Skeletal muscle tissue (tissue), 3 donors: ENCODE measurements at regions not wholly inside any gene's neighbourhood (a gene's known extent, or its start where the extent isn't known, plus 50 kb on each side); places are given as distances from the start of the nearest gene placed in this dataset.
A peak's percentile ranks its signal among the peaks of the same experiment; 100 is the strongest.
"Not testable (repeated sequence)": the region's sequence is repeated elsewhere in the genome, so short reads cannot be mapped to it uniquely, and the experiment has no call there.

ENCODE experiments used
- H3K27ac ChIP-seq: one replicate; pipeline ENCODE4 v1.7.0; 2013; ENCODE audit warnings: mild to moderate bottlenecking, low read depth, low read length, inconsistent platforms
- H3K27me3 ChIP-seq, 3 donors: one replicate each; pipeline ENCODE4 v1.7.0; 2013; ENCODE audit warnings: low read length in 3 of 3; ENCODE audit not compliant: control insufficient read depth in 3 of 3, insufficient read depth in 3 of 3
- H3K36me3 ChIP-seq, 3 donors: one replicate each; pipeline ENCODE4 v1.7.0; 2013; ENCODE audit warnings: low read length in 3 of 3; ENCODE audit not compliant: control insufficient read depth in 3 of 3, insufficient read depth in 3 of 3
- H3K4me1 ChIP-seq, 3 donors: one replicate each; pipeline ENCODE4 v1.7.0; 2013; ENCODE audit warnings: low read length in 3 of 3, mild to moderate bottlenecking in 3 of 3; ENCODE audit not compliant: control insufficient read depth in 3 of 3, insufficient read depth in 3 of 3
- H3K4me3 ChIP-seq, 3 donors: one replicate each; pipeline ENCODE4 v1.7.0; 2013; ENCODE audit warnings: low read length in 3 of 3
- H3K9ac ChIP-seq, 3 donors: one replicate each; pipeline ENCODE4 v1.7.0; 2013; ENCODE audit warnings: low read length in 3 of 3, mild to moderate bottlenecking in 3 of 3, moderate library complexity in 2 of 3, low read depth in 1 of 3
- H3K9me3 ChIP-seq, 3 donors: one replicate each; pipeline ENCODE4 v1.7.0; 2013; ENCODE audit warnings: low read length in 3 of 3; ENCODE audit not compliant: control insufficient read depth in 3 of 3
- donor health status: Osteomylitis.

- Histone ChIP-seq H3K36me3 (no peaks in the 10 kb centered on the region), H3K9ac (no peak overlapping the region), H3K27me3 (peaks cover 8 to 17% (median 16%) of the 10 kb centered on the region in 3 donors), H3K27ac (no peak overlapping the region), H3K4me1 (peaks cover 0 to 7% (median 0%) of the 10 kb centered on the region in 3 donors), H3K9me3 (no peaks in the 10 kb centered on the region), H3K4me3 (no peak overlapping the region)
Observed at GRCh38 chr11:45374130-45374529, 88.0 kb upstream of the SYT13 start.

GRCh38 chr11:45373506-45374035 is 87.4 kb upstream of the SYT13 start:
- Histone ChIP-seq H3K9ac (no peak overlapping the region), H3K9me3 (no peaks in the 10 kb centered on the region), H3K36me3 (no peaks in the 10 kb centered on the region), H3K27ac (no peak overlapping the region), H3K27me3 (peaks cover 12 to 17% (median 16%) of the 10 kb centered on the region in 3 donors), H3K4me1 (peaks cover 0 to 7% (median 0%) of the 10 kb centered on the region in 3 donors), H3K4me3 (no peak overlapping the region)

- H3K4me3 ChIP-seq, H3K36me3 ChIP-seq, H3K9me3 ChIP-seq, H3K27ac ChIP-seq, H3K4me1 ChIP-seq, H3K9ac ChIP-seq: not testable (repeated sequence)
- H3K27me3 ChIP-seq: peaks cover 12 to 20% (median 12%) of the 10 kb centered on the region in 3 donors
Observed at GRCh38 chr11:45372414-45372813, 86.3 kb upstream of the SYT13 start.

- peaks cover 12 to 20% (median 12%) of the 10 kb centered on the region in 3 donors for H3K27me3 ChIP-seq
- H3K4me3 ChIP-seq: no peak overlapping the region
- H3K9ac ChIP-seq: no peak overlapping the region
- H3K36me3 ChIP-seq: no peaks in the 10 kb centered on the region
- H3K9me3 ChIP-seq: no peaks in the 10 kb centered on the region
- peaks cover 0 to 7% (median 0%) of the 10 kb centered on the region in 3 donors for H3K4me1 ChIP-seq
- no peak overlapping the region for H3K27ac ChIP-seq
Observed at GRCh38 chr11:45371251-45372115, 85.3 kb upstream of the SYT13 start.

- no peak overlapping the region for H3K4me3 ChIP-seq
- H3K36me3 ChIP-seq: no peaks in the 10 kb centered on the region
- peaks cover 13 to 20% (median 17%) of the 10 kb centered on the region in 3 donors for H3K27me3 ChIP-seq
- H3K27ac ChIP-seq: no peak overlapping the region
- H3K9me3 ChIP-seq: no peaks in the 10 kb centered on the region
- H3K4me1 ChIP-seq: peaks cover 0 to 7% (median 0%) of the 10 kb centered on the region in 3 donors
- H3K9ac ChIP-seq: peak overlapping the region in 1 of 3 donors; percentile 8
Observed at GRCh38 chr11:45369313-45369712, 83.2 kb upstream of the SYT13 start.

GRCh38 chr11:45368697-45369096 is 82.6 kb upstream of the SYT13 start:
- Histone ChIP-seq H3K9me3 (no peaks in the 10 kb centered on the region), H3K36me3 (no peaks in the 10 kb centered on the region), H3K27ac (no peak overlapping the region), H3K27me3 (peaks cover 16 to 20% (median 17%) of the 10 kb centered on the region in 3 donors), H3K4me3 (no peak overlapping the region), H3K4me1 (peaks cover 0 to 7% (median 0%) of the 10 kb centered on the region in 3 donors), H3K9ac (no peak overlapping the region)

- no peak overlapping the region for H3K4me3 ChIP-seq
- peaks cover 13 to 17% (median 13%) of the 10 kb centered on the region in 3 donors for H3K27me3 ChIP-seq
- H3K9me3 ChIP-seq: no peaks in the 10 kb centered on the region
- no peak overlapping the region for H3K27ac ChIP-seq
- peaks cover 0 to 7% (median 0%) of the 10 kb centered on the region in 3 donors for H3K4me1 ChIP-seq
- H3K36me3 ChIP-seq: no peaks in the 10 kb centered on the region
- no peak overlapping the region for H3K9ac ChIP-seq
Observed at GRCh38 chr11:45366619-45367190, 80.6 kb upstream of the SYT13 start.

- Histone ChIP-seq H3K36me3 (no peaks in the 10 kb centered on the region), H3K4me1 (peaks cover 0 to 2% (median 0%) of the 10 kb centered on the region in 3 donors), H3K9ac (no peak overlapping the region), H3K27ac (no peak overlapping the region), H3K4me3 (no peak overlapping the region), H3K27me3 (peaks cover 14 to 17% (median 15%) of the 10 kb centered on the region in 3 donors), H3K9me3 (no peaks in the 10 kb centered on the region)
Observed at GRCh38 chr11:45365961-45366618, 79.9 kb upstream of the SYT13 start.

GRCh38 chr11:45362636-45363035 is 76.5 kb upstream of the SYT13 start:
- Histone ChIP-seq H3K9ac (no peak overlapping the region), H3K4me3 (no peak overlapping the region), H3K27me3 (peaks cover 8 to 10% (median 9%) of the 10 kb centered on the region in 3 donors), H3K4me1 (no peaks in the 10 kb centered on the region), H3K36me3 (no peaks in the 10 kb centered on the region), H3K9me3 (no peaks in the 10 kb centered on the region), H3K27ac (no peak overlapping the region)
